HEK293 (cell line): ENCODE measurements at regions not wholly inside any gene's neighbourhood (a gene's known extent, or its start where the extent isn't known, plus 50 kb on each side); places are given as distances from the start of the nearest gene placed in this dataset.

Source experiments
- CTCF ChIA-PET: fragments of 350-600 bp; formaldehyde crosslinking; extraction: SDS; loops from one replicate; lab custom pipeline; 2021; ENCODE audit warnings: antibody characterized with exemption; lab: Yijun Ruan, JAX
- POLR2A ChIA-PET: fragments of 300-600 bp; formaldehyde crosslinking; extraction: SDS; loops from one replicate; lab custom pipeline; 2020; ENCODE audit warnings: antibody characterized with exemption, inconsistent platforms; lab: Yijun Ruan, JAX
- H3K27ac ChIP-seq: fragments of 200-500 bp; sonication (Bioruptor generic); 2 replicates; pipeline ENCODE4 v1.5.1; 2014; ENCODE audit warnings: low read depth, low read length, control low read depth, inconsistent platforms; ENCODE audit errors: extremely low read depth
- H3K36me3 ChIP-seq, 2 experiments: fragments of 200-500 bp in 1 of 2; sonication (Bioruptor generic) in 1 of 2; 1 replicate in 1 of 2; 2 replicates in 1 of 2; pipeline ENCODE4 v1.5.1; 2014 to 2017; ENCODE audit warnings: inconsistent platforms in 2 of 2, low read length in 2 of 2; ENCODE audit not compliant: control insufficient read depth in 2 of 2, insufficient read depth in 1 of 2
- H3K4me1 ChIP-seq: fragments of 200-500 bp; sonication (Bioruptor generic); 2 replicates; pipeline ENCODE4 v1.5.1; 2014; ENCODE audit warnings: mild to moderate bottlenecking, low read length, inconsistent platforms; ENCODE audit not compliant: control insufficient read depth, insufficient read depth
- H3K4me3 ChIP-seq: 2 replicates; pipeline ENCODE4 v1.5.1; 2011; ENCODE audit warnings: low read depth, mild to moderate bottlenecking, control low read depth, low read length, moderate library complexity
- H3K9me3 ChIP-seq: fragments of 200-500 bp; sonication (Bioruptor generic); 2 replicates; pipeline ENCODE4 v1.5.1; 2014; ENCODE audit warnings: low read depth, low read length, inconsistent platforms; ENCODE audit not compliant: control insufficient read depth, insufficient read depth
- BCL11A ChIP-seq: fragments of 450-650 bp; formaldehyde crosslinking; IDR thresholded peaks from 2 replicates; pipeline ENCODE4 v1.5.1; 2016; ENCODE audit warnings: low read depth, missing biosample characterization, missing genetic modification characterization
- PRDM1 ChIP-seq: fragments of 450-650 bp; formaldehyde crosslinking; IDR thresholded peaks from 2 replicates; pipeline ENCODE4; 2016; ENCODE audit warnings: missing biosample characterization, missing genetic modification characterization
- YY2 ChIP-seq: fragments of 450-650 bp; formaldehyde crosslinking; IDR thresholded peaks from 2 replicates; pipeline ENCODE4 v1.5.1; 2016; ENCODE audit warnings: missing biosample characterization, missing genetic modification characterization
- ZNF157 ChIP-seq: fragments of 450-650 bp; formaldehyde crosslinking; IDR thresholded peaks from 2 replicates; pipeline ENCODE4 v1.5.1; 2016; ENCODE audit warnings: missing biosample characterization, missing genetic modification characterization
- ZNF19 ChIP-seq: fragments of 450-650 bp; formaldehyde crosslinking; IDR thresholded peaks from 2 replicates; pipeline ENCODE4; 2016; ENCODE audit warnings: missing biosample characterization, missing genetic modification characterization, low read depth
- ZNF214 ChIP-seq: fragments of 450-650 bp; formaldehyde crosslinking; IDR thresholded peaks from 2 replicates; pipeline ENCODE4 v1.5.1; 2017; ENCODE audit warnings: missing biosample characterization, mild to moderate bottlenecking, missing genetic modification characterization, borderline replicate concordance
- ZNF335 ChIP-seq: fragments of 450-650 bp; formaldehyde crosslinking; conservative IDR thresholded peaks from 2 replicates; pipeline ENCODE4 v1.5.1; 2016; ENCODE audit warnings: missing biosample characterization, missing genetic modification characterization
- ZNF362 ChIP-seq: fragments of 450-650 bp; formaldehyde crosslinking; IDR thresholded peaks from 2 replicates; pipeline ENCODE4 v1.5.1; 2016; ENCODE audit warnings: missing biosample characterization, missing genetic modification characterization
- ZNF48 ChIP-seq: fragments of 450-650 bp; formaldehyde crosslinking; IDR thresholded peaks from 2 replicates; pipeline ENCODE4 v1.5.1; 2016; ENCODE audit warnings: missing biosample characterization, missing genetic modification characterization
- ZNF501 ChIP-seq: fragments of 450-650 bp; formaldehyde crosslinking; IDR thresholded peaks from 2 replicates; pipeline ENCODE4 v1.5.1; 2016; ENCODE audit warnings: missing biosample characterization, missing genetic modification characterization
- ZNF513 ChIP-seq: fragments of 450-650 bp; IDR thresholded peaks from 2 replicates; pipeline ENCODE4 v1.5.1; 2018; ENCODE audit warnings: missing biosample characterization, missing genetic modification characterization
- ZNF530 ChIP-seq: fragments of 450-650 bp; formaldehyde crosslinking; IDR thresholded peaks from 2 replicates; pipeline ENCODE4 v1.5.1; 2016; ENCODE audit warnings: low read depth, missing biosample characterization, missing genetic modification characterization
- ZNF549 ChIP-seq: fragments of 450-650 bp; IDR thresholded peaks from 2 replicates; pipeline ENCODE4 v1.5.1; 2018; ENCODE audit warnings: missing biosample characterization, missing genetic modification characterization, mild to moderate bottlenecking, inconsistent platforms, moderate library complexity
- ZNF654 ChIP-seq: fragments of 450-650 bp; formaldehyde crosslinking; IDR thresholded peaks from 2 replicates; pipeline ENCODE4 v1.5.1; 2016; ENCODE audit warnings: low read depth, missing biosample characterization, missing genetic modification characterization
- ZNF677 ChIP-seq: fragments of 450-650 bp; IDR thresholded peaks from 2 replicates; pipeline ENCODE4 v1.5.0; 2018; ENCODE audit warnings: missing biosample characterization, mild to moderate bottlenecking, missing genetic modification characterization, moderate library complexity
- ZNF830 ChIP-seq: fragments of 450-650 bp; IDR thresholded peaks from 2 replicates; pipeline ENCODE4 v1.5.0; 2018; ENCODE audit warnings: missing biosample characterization, missing genetic modification characterization, low read depth, mild to moderate bottlenecking, moderate library complexity
- TF ChIP-seq, protein P1 (sequence below): fragments of 450-650 bp; formaldehyde crosslinking; IDR thresholded peaks from 2 replicates; pipeline ENCODE4 v1.5.1; 2016; ENCODE audit warnings: missing biosample characterization, missing genetic modification characterization
- TF ChIP-seq, protein P2 (sequence below): fragments of 450-650 bp; formaldehyde crosslinking; IDR thresholded peaks from 2 replicates; pipeline ENCODE4 v1.5.1; 2017; ENCODE audit warnings: missing biosample characterization, missing genetic modification characterization

GRCh38 chr4:32119907-32120306, 1399.7 kb downstream of the PCDH7 start (continued):
- TF ChIP-seq ZNF677: no peak

GRCh38 chr4:32128549-32128948, 1408.4 kb downstream of the PCDH7 start:
- no peaks in the 10 kb centered on the region for H3K9me3 ChIP-seq
- no peak overlapping the region for H3K27ac ChIP-seq
- ChIA-PET CTCF (no interaction called here), POLR2A (no interaction called here)
- H3K36me3 ChIP-seq: no peaks in the 10 kb centered on the region
- H3K4me3 ChIP-seq: no peak overlapping the region
- TF ChIP-seq, protein P1, sequence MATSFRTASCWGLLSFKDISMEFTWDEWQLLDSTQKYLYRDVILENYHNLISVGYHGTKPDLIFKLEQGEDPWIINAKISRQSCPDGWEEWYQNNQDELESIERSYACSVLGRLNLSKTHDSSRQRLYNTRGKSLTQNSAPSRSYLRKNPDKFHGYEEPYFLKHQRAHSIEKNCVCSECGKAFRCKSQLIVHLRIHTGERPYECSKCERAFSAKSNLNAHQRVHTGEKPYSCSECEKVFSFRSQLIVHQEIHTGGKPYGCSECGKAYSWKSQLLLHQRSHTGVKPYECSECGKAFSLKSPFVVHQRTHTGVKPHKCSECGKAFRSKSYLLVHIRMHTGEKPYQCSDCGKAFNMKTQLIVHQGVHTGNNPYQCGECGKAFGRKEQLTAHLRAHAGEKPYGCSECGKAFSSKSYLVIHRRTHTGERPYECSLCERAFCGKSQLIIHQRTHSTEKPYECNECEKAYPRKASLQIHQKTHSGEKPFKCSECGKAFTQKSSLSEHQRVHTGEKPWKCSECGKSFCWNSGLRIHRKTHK (tag by site-specific recombination): no peak
- TF ChIP-seq ZNF501 (tag by site-specific recombination): no peak
- no peak for TF ChIP-seq ZNF157 (tag by site-specific recombination)
- no peak for TF ChIP-seq BCL11A
- no peak for TF ChIP-seq ZNF362 (tag by site-specific recombination)
- no peaks in the 10 kb centered on the region for H3K4me1 ChIP-seq

- CTCF ChIA-PET: no interaction called here
- Histone ChIP-seq H3K9me3 (no peaks in the 10 kb centered on the region), H3K27ac (no peak overlapping the region), H3K36me3 (no peaks in the 10 kb centered on the region), H3K4me3 (no peak overlapping the region), H3K4me1 (no peaks in the 10 kb centered on the region)
- TF ChIP-seq, protein P2, sequence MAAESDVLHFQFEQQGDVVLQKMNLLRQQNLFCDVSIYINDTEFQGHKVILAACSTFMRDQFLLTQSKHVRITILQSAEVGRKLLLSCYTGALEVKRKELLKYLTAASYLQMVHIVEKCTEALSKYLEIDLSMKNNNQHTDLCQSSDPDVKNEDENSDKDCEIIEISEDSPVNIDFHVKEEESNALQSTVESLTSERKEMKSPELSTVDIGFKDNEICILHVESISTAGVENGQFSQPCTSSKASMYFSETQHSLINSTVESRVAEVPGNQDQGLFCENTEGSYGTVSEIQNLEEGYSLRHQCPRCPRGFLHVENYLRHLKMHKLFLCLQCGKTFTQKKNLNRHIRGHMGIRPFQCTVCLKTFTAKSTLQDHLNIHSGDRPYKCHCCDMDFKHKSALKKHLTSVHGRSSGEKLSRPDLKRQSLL (tag by site-specific recombination): no peak
- TF ChIP-seq ZNF214 (tag by site-specific recombination): no peak
- TF ChIP-seq ZNF48 (tag by site-specific recombination): no peak
- TF ChIP-seq ZNF513 (tag by site-specific recombination): no peak
- no peak for TF ChIP-seq ZNF335 (tag by site-specific recombination)
- no peak for TF ChIP-seq ZNF19 (tag by site-specific recombination)
- no peak for TF ChIP-seq ZNF530 (tag by site-specific recombination)
- no peak for TF ChIP-seq PRDM1
- no peak for TF ChIP-seq ZNF654 (tag by site-specific recombination)
- TF ChIP-seq ZNF830 (tag by site-specific recombination): no peak
- TF ChIP-seq ZNF549: no peak
- TF ChIP-seq YY2 (tag by site-specific recombination): no peak
- POLR2A ChIA-PET: no interaction called here
Measured at GRCh38 chr4:32129967-32130366, 1409.8 kb downstream of the PCDH7 start.
